IMR-90 (cell line): ENCODE measurements at regions not wholly inside any gene's neighbourhood (a gene's known extent, or its start where the extent isn't known, plus 50 kb on each side); places are given as distances from the start of the nearest gene placed in this dataset.

Experiments
- ATAC-seq: fragments of 200-7000 bp; cut with Tn5 transposase; 2 replicates; pipeline ENCODE4 v1.9.1; 2020; ENCODE audit warnings: low read depth, mild to moderate bottlenecking, moderate library complexity
- BruUV-seq: library from RNA; stranded (reverse); fragments of 400-500 nt; replicated peaks from 2 replicates; lab custom pipeline; 2021; lab: Mats Ljungman, UMichigan
- CTCF ChIA-PET: fragments of 300-600 bp; formaldehyde crosslinking; extraction: SDS; loops from one replicate; lab custom pipeline; 2021; ENCODE audit warnings: antibody characterized with exemption; lab: Yijun Ruan, JAX
- POLR2A ChIA-PET: fragments of 300-600 bp; sonication (Branson Sonifier 250); formaldehyde crosslinking; loops from one replicate; lab custom pipeline; 2022; ENCODE audit warnings: antibody characterized with exemption; ENCODE audit not compliant: unreplicated experiment; lab: Charles Lee
- DNase-seq: peaks from one replicate; pipeline ENCODE4 v3.0.0; 2013
- H2AFZ ChIP-seq: replicated peaks from 2 replicates; pipeline ENCODE3; 2013; ENCODE audit warnings: low read length, mild to moderate bottlenecking; ENCODE audit not compliant: poor library complexity
- H2AK5ac ChIP-seq: 2 replicates; pipeline ENCODE4 v1.6.1; 2013; ENCODE audit warnings: low read depth, low read length, inconsistent platforms
- H2AK9ac ChIP-seq: replicated peaks from 2 replicates; pipeline ENCODE3; 2013; ENCODE audit warnings: mild to moderate bottlenecking, low read depth, low read length, moderate library complexity; ENCODE audit not compliant: poor library complexity
- H2BK120ac ChIP-seq: 2 replicates; pipeline ENCODE4 v1.6.1; 2013; ENCODE audit warnings: low read depth, low read length, inconsistent platforms
- H2BK15ac ChIP-seq: 3 replicates; pipeline ENCODE4 v1.6.1; 2013; ENCODE audit warnings: low read depth, low read length, inconsistent platforms
- H2BK20ac ChIP-seq: 2 replicates; pipeline ENCODE4 v1.6.1; 2013; ENCODE audit warnings: low read depth, mild to moderate bottlenecking, inconsistent platforms, low read length, moderate library complexity
- H2BK5ac ChIP-seq: 2 replicates; pipeline ENCODE4 v1.6.1; 2013; ENCODE audit warnings: mild to moderate bottlenecking, low read depth, low read length, inconsistent platforms; ENCODE audit not compliant: poor library complexity, severe bottlenecking
- H3K14ac ChIP-seq: replicated peaks from 2 replicates; pipeline ENCODE4 v1.6.1; 2013; ENCODE audit warnings: low read depth, low read length, inconsistent platforms
- H3K18ac ChIP-seq: 2 replicates; pipeline ENCODE4 v1.6.1; 2013; ENCODE audit warnings: low read depth, low read length, control low read depth
- H3K23ac ChIP-seq: 2 replicates; pipeline ENCODE4 v1.6.1; 2013; ENCODE audit warnings: low read depth, low read length, inconsistent platforms
- H3K27ac ChIP-seq: 2 replicates; pipeline ENCODE4 v1.5.1; 2013; ENCODE audit warnings: mild to moderate bottlenecking, control low read depth, low read length; ENCODE audit not compliant: insufficient read depth
- H3K27me3 ChIP-seq: 2 replicates; pipeline ENCODE4 v1.6.1; 2013; ENCODE audit warnings: low read length; ENCODE audit not compliant: control insufficient read depth, insufficient read depth
- H3K36me3 ChIP-seq: 2 replicates; pipeline ENCODE4 v1.6.1; 2013; ENCODE audit warnings: low read length, mixed read lengths; ENCODE audit not compliant: control insufficient read depth, insufficient read depth
- H3K4ac ChIP-seq: 2 replicates; pipeline ENCODE4 v1.6.1; 2013; ENCODE audit warnings: low read depth, low read length, inconsistent platforms
- H3K4me1 ChIP-seq: 2 replicates; pipeline ENCODE4 v1.6.1; 2013; ENCODE audit warnings: low read length, mixed read lengths; ENCODE audit not compliant: control insufficient read depth, insufficient read depth
- H3K4me2 ChIP-seq: 2 replicates; pipeline ENCODE4 v1.6.1; 2013; ENCODE audit warnings: low read depth, mild to moderate bottlenecking, control low read depth, low read length, moderate library complexity
- H3K4me3 ChIP-seq: 2 replicates; pipeline ENCODE4 v1.5.1; 2013; ENCODE audit warnings: low read depth, mild to moderate bottlenecking, control low read depth, low read length, moderate library complexity; ENCODE audit not compliant: insufficient read depth
- H3K56ac ChIP-seq: 2 replicates; pipeline ENCODE4 v1.6.1; 2013; ENCODE audit warnings: low read length, inconsistent platforms; ENCODE audit not compliant: insufficient read depth; ENCODE audit errors: extremely low read depth
- H3K79me1 ChIP-seq, 2 experiments: 2 replicates each; pipeline ENCODE4 v1.6.1; 2013; ENCODE audit warnings: low read length in 2 of 2, inconsistent platforms in 1 of 2, low read depth in 1 of 2
- H3K9ac ChIP-seq: 2 replicates; pipeline ENCODE4 v1.6.1; 2013; ENCODE audit warnings: low read depth, low read length, control low read depth
- H3K9me1 ChIP-seq: 2 replicates; pipeline ENCODE4 v1.6.1; 2013; ENCODE audit warnings: low read length, inconsistent platforms; ENCODE audit not compliant: insufficient read depth
- H3K9me3 ChIP-seq: 2 replicates; pipeline ENCODE4 v1.6.1; 2013; ENCODE audit warnings: low read length; ENCODE audit not compliant: control insufficient read depth, insufficient read depth
- H4K20me1 ChIP-seq: 2 replicates; pipeline ENCODE4 v1.6.1; 2013; ENCODE audit warnings: low read length, inconsistent platforms; ENCODE audit not compliant: insufficient read depth
- H4K5ac ChIP-seq: 2 replicates; pipeline ENCODE4 v1.6.1; 2013; ENCODE audit warnings: mild to moderate bottlenecking, low read depth, low read length, control low read depth
- H4K8ac ChIP-seq, 2 experiments: 2 replicates each; pipeline ENCODE4 v1.6.1; 2013; ENCODE audit warnings: low read depth in 2 of 2, low read length in 2 of 2, control low read depth in 1 of 2, inconsistent platforms in 1 of 2
- H4K91ac ChIP-seq: 2 replicates; pipeline ENCODE4 v1.6.1; 2013; ENCODE audit warnings: low read depth, low read length, inconsistent platforms; ENCODE audit not compliant: insufficient read depth
- CTCF ChIP-seq: conservative IDR thresholded peaks from 2 replicates; pipeline ENCODE4 v1.5.1; 2012; ENCODE audit warnings: mild to moderate bottlenecking, low read depth, low read length, improper control_type of control experiment
- FOS ChIP-seq: fragments of 150-350 bp; IDR thresholded peaks from 2 replicates; pipeline ENCODE4 v1.6.1; 2016; ENCODE audit warnings: low read depth, low read length
- MAFK ChIP-seq: IDR thresholded peaks from 2 replicates; pipeline ENCODE4 v1.6.1; 2012; ENCODE audit warnings: low read depth, low read length, improper control_type of control experiment
- MAZ ChIP-seq: IDR thresholded peaks from 2 replicates; pipeline ENCODE4 v1.6.1; 2012; ENCODE audit warnings: low read depth, mild to moderate bottlenecking, low read length, improper control_type of control experiment, moderate library complexity, borderline replicate concordance
- MXI1 ChIP-seq: IDR thresholded peaks from 2 replicates; pipeline ENCODE4 v1.6.1; 2012; ENCODE audit warnings: low read depth, mild to moderate bottlenecking, low read length, moderate library complexity, borderline replicate concordance
- RFX5 ChIP-seq: IDR thresholded peaks from 2 replicates; pipeline ENCODE4 v1.8.0; 2012; ENCODE audit warnings: low read depth, mild to moderate bottlenecking, low read length, moderate library complexity
- WGBS, 2 experiments: methylation state at CpG; one replicate each; pipeline versions ENCODE4 v1.1.5 to v1.1.7; 2013; ENCODE audit warnings: missing lambda C conversion rate in 2 of 2; ENCODE audit not compliant: insufficient read length in 1 of 2; ENCODE audit errors: extremely low coverage in 2 of 2; 5-methylcytosine and 5-hydroxymethylcytosine counted together
- dilution Hi-C: fragments of 300-500 bp; cut with HindIII; formaldehyde crosslinking; loops from one replicate; pipeline ENCODE4 v1.14.3; 2018; ENCODE audit warnings: low sequenced_read_pairs; ENCODE audit not compliant: unreplicated experiment
- in situ Hi-C: fragments of 300-500 bp; cut with MboI; formaldehyde crosslinking; loops from 3 replicates; pipeline ENCODE4 v1.14.3; 2019; ENCODE audit warnings: low sequenced_read_pairs, inconsistent platforms, mixed read lengths
- intact Hi-C: fragments of 100-400 bp; cut with micrococcal nuclease; formaldehyde crosslinking; loops from 2 replicates; pipeline ENCODE4 v1.10.0; 2022
- TF ChIP-seq, protein P1 (sequence below): fragments of 150-350 bp; IDR thresholded peaks from 2 replicates; pipeline ENCODE4 v1.6.1; 2017; ENCODE audit warnings: mild to moderate bottlenecking, antibody characterized with exemption, low read length, low read depth

DNA sequence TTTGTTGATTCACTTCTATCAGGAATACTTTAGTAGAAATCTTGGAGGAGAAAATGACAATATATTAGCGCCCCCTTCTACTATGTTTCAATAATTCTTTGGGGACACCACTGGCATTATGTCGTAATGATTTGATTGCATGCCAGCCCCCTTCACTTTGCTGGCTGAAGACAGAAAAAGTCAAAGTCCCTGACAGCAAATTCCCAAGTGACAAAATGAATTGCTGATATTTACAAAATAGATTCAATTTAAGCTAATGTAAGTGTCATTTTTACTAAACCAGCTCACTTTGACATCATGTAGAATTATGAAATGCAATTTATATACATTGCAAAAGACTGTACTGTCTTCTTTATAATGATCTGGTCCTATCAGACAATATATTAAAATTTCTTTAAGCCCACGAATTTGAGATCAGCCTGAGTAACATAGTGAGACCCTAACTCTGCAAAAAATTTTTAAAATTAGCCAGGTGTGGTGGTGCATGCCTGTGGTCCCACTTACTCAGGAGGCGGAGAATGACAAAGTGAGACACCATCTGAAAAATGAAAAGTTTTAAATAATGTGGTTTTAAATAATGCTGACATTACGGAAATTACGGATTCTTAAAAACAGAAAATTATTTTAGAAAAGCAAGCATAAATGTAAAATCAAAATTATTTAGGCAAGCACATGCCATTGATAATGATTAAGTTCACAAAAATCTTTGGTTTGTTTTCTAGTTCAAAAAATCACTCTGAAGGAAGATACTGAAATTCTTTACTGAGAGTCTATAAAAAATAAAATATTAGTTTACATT, 520.1 kb upstream of the PKDCC start:
- no peak overlapping the region for H2AK9ac ChIP-seq
- no peak overlapping the region for H3K9ac ChIP-seq
- H3K27me3 ChIP-seq = no peaks in the 10 kb centered on the region
- no peak for ATAC-seq
- dilution Hi-C loops (no loop called here), in situ Hi-C loops (no loop called here), intact Hi-C loops (no loop called here)
- H3K23ac ChIP-seq = no peak overlapping the region
- no peak overlapping the region for H3K4me3 ChIP-seq
- no peak overlapping the region for H3K27ac ChIP-seq
- no peaks in the 10 kb centered on the region for H3K79me1 ChIP-seq
- CTCF ChIA-PET = no interaction called here
- H2BK120ac ChIP-seq = no peak overlapping the region
- H3K9me3 ChIP-seq = no peaks in the 10 kb centered on the region
- H3K36me3 ChIP-seq = no peaks in the 10 kb centered on the region
- H4K20me1 ChIP-seq = no peaks in the 10 kb centered on the region
- no peak overlapping the region for H3K4me2 ChIP-seq
- H3K14ac ChIP-seq = no peak overlapping the region
- TF ChIP-seq MXI1 (no peak), CTCF (no peak), FOS (no peak), MAZ (no peak), RFX5 (no peak), MAFK (peak; percentile 61)
- TF ChIP-seq, protein P1, sequence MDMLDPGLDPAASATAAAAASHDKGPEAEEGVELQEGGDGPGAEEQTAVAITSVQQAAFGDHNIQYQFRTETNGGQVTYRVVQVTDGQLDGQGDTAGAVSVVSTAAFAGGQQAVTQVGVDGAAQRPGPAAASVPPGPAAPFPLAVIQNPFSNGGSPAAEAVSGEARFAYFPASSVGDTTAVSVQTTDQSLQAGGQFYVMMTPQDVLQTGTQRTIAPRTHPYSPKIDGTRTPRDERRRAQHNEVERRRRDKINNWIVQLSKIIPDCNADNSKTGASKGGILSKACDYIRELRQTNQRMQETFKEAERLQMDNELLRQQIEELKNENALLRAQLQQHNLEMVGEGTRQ = no peak
- POLR2A ChIA-PET = no interaction called here
- DNase-seq = no peak
- no peak overlapping the region for H2AFZ ChIP-seq
- H3K4me1 ChIP-seq = no peaks in the 10 kb centered on the region
- no peak overlapping the region for H2BK5ac ChIP-seq
- no peaks in the 10 kb centered on the region for H3K9me1 ChIP-seq
- no peak overlapping the region for H4K8ac ChIP-seq
- H3K56ac ChIP-seq = no peak overlapping the region
- no peak overlapping the region for H2BK20ac ChIP-seq
- no peak overlapping the region for H4K5ac ChIP-seq
- H2BK15ac ChIP-seq = no peak overlapping the region
- H3K18ac ChIP-seq = no peak overlapping the region
- H4K91ac ChIP-seq = no peak overlapping the region
- WGBS, 2 experiments = no CpG with 5 or more reads among the region's 6 CpGs
- H3K4ac ChIP-seq = no peak overlapping the region
- H2AK5ac ChIP-seq = no peak overlapping the region
- BruUV-seq = no TSS peak
